HL-60 (cell line): ENCODE measurements at regions not wholly inside any gene's neighbourhood (a gene's known extent, or its start where the extent isn't known, plus 50 kb on each side); places are given as distances from the start of the nearest gene placed in this dataset.

Source experiments
- CTCF ChIP-seq: IDR thresholded peaks from one replicate; pipeline ENCODE4 v1.5.1; 2011; ENCODE audit warnings: low read length, control low read depth, inconsistent platforms; ENCODE audit not compliant: insufficient read depth
- TF ChIP-seq, protein P1 (sequence below): IDR thresholded peaks from 2 replicates; pipeline ENCODE4 v1.6.1; 2012; ENCODE audit warnings: low read depth; ENCODE audit not compliant: insufficient replicate concordance

- TF ChIP-seq, protein P1, sequence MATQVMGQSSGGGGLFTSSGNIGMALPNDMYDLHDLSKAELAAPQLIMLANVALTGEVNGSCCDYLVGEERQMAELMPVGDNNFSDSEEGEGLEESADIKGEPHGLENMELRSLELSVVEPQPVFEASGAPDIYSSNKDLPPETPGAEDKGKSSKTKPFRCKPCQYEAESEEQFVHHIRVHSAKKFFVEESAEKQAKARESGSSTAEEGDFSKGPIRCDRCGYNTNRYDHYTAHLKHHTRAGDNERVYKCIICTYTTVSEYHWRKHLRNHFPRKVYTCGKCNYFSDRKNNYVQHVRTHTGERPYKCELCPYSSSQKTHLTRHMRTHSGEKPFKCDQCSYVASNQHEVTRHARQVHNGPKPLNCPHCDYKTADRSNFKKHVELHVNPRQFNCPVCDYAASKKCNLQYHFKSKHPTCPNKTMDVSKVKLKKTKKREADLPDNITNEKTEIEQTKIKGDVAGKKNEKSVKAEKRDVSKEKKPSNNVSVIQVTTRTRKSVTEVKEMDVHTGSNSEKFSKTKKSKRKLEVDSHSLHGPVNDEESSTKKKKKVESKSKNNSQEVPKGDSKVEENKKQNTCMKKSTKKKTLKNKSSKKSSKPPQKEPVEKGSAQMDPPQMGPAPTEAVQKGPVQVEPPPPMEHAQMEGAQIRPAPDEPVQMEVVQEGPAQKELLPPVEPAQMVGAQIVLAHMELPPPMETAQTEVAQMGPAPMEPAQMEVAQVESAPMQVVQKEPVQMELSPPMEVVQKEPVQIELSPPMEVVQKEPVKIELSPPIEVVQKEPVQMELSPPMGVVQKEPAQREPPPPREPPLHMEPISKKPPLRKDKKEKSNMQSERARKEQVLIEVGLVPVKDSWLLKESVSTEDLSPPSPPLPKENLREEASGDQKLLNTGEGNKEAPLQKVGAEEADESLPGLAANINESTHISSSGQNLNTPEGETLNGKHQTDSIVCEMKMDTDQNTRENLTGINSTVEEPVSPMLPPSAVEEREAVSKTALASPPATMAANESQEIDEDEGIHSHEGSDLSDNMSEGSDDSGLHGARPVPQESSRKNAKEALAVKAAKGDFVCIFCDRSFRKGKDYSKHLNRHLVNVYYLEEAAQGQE, result no peak
- no peak for TF ChIP-seq CTCF
Observed at GRCh38 chr4:148964456-148964855, 522.2 kb upstream of the NR3C2 start.
